ENCODE measurements at regions not wholly inside any gene's neighbourhood (a gene's known extent, or its start where the extent isn't known, plus 50 kb on each side); places are given as distances from the start of the nearest gene placed in this dataset.
A peak's percentile ranks its signal among the peaks of the same experiment; 100 is the strongest.
"Not testable (repeated sequence)": the region's sequence is repeated elsewhere in the genome, so short reads cannot be mapped to it uniquely, and the experiment has no call there.

GRCh38 chr13:91216928-91217700 lies 130.4 kb upstream of the MIR17HG start:
- no peak for DNase-seq (ENCODE audit: low spot score)

- no peak for DNase-seq (ENCODE audit: low spot score)
Measured at GRCh38 chr13:91219201-91219600, 128.3 kb upstream of the MIR17HG start.

- DNase-seq (ENCODE audit: low spot score): no peak
Measured at GRCh38 chr13:91220872-91221271, 126.6 kb upstream of the MIR17HG start.

- DNase-seq (ENCODE audit: low spot score): no peak
Measured at GRCh38 chr13:91228108-91228507, 119.4 kb upstream of the MIR17HG start.

- no peak for DNase-seq (ENCODE audit: low spot score)
Measured at GRCh38 chr13:91228940-91229339, 118.5 kb upstream of the MIR17HG start.

- no peak for DNase-seq (ENCODE audit: low spot score)
Measured at GRCh38 chr13:91232716-91233115, 114.8 kb upstream of the MIR17HG start.

- DNase-seq (ENCODE audit: low spot score): no peak
Measured at GRCh38 chr13:91233291-91233690, 114.2 kb upstream of the MIR17HG start.

- no peak for DNase-seq (ENCODE audit: low spot score)
Measured at GRCh38 chr13:91236182-91236581, 111.3 kb upstream of the MIR17HG start.

GRCh38 chr13:91236921-91237320 lies 110.6 kb upstream of the MIR17HG start:
- DNase-seq (ENCODE audit: low spot score): no peak

- no peak for DNase-seq (ENCODE audit: low spot score)
Measured at GRCh38 chr13:91238036-91238435, 109.5 kb upstream of the MIR17HG start.

GRCh38 chr13:91240341-91240740 lies 107.1 kb upstream of the MIR17HG start:
- peak; percentile 8 for DNase-seq (ENCODE audit: low spot score)

GRCh38 chr13:91241221-91241933 lies 106.1 kb upstream of the MIR17HG start:
- DNase-seq (ENCODE audit: low spot score): no peak

GRCh38 chr13:91242652-91243051 lies 104.8 kb upstream of the MIR17HG start:
- DNase-seq (ENCODE audit: low spot score): peak; percentile 35

- no peak for DNase-seq (ENCODE audit: low spot score)
Measured at GRCh38 chr13:91245288-91245687, 102.2 kb upstream of the MIR17HG start.

- no peak for DNase-seq (ENCODE audit: low spot score)
Measured at GRCh38 chr13:91247768-91248167, 99.7 kb upstream of the MIR17HG start.

- DNase-seq (ENCODE audit: low spot score): no peak
Measured at GRCh38 chr13:91248249-91248648, 99.2 kb upstream of the MIR17HG start.

- DNase-seq (ENCODE audit: low spot score): no peak
Measured at GRCh38 chr13:91249370-91249769, 98.1 kb upstream of the MIR17HG start.

- no peak for DNase-seq (ENCODE audit: low spot score)
Measured at GRCh38 chr13:91249861-91250260, 97.6 kb upstream of the MIR17HG start.

- not testable (repeated sequence) for DNase-seq (ENCODE audit: low spot score)
Measured at GRCh38 chr13:91251573-91251972, 95.9 kb upstream of the MIR17HG start.

GRCh38 chr13:91264484-91264883 lies 83.0 kb upstream of the MIR17HG start:
- no peak for DNase-seq (ENCODE audit: low spot score)

- DNase-seq (ENCODE audit: low spot score): no peak
Measured at GRCh38 chr13:91269237-91269636, 78.2 kb upstream of the MIR17HG start.

- no peak for DNase-seq (ENCODE audit: low spot score)
Measured at GRCh38 chr13:91270031-91270430, 77.5 kb upstream of the MIR17HG start.

GRCh38 chr13:91272235-91272777 lies 75.2 kb upstream of the MIR17HG start:
- DNase-seq (ENCODE audit: low spot score): no peak
